GM18867 (cell line): ENCODE measurements at regions not wholly inside any gene's neighbourhood (a gene's known extent, or its start where the extent isn't known, plus 50 kb on each side); places are given as distances from the start of the nearest gene placed in this dataset.

Experiments used
- ATAC-seq: cut with Tn5 transposase; IDR thresholded peaks from one replicate; pipeline ENCODE4 v1.9.1; 2021; ENCODE audit warnings: mild to moderate bottlenecking, moderate library complexity; ENCODE audit not compliant: unreplicated experiment

DNA sequence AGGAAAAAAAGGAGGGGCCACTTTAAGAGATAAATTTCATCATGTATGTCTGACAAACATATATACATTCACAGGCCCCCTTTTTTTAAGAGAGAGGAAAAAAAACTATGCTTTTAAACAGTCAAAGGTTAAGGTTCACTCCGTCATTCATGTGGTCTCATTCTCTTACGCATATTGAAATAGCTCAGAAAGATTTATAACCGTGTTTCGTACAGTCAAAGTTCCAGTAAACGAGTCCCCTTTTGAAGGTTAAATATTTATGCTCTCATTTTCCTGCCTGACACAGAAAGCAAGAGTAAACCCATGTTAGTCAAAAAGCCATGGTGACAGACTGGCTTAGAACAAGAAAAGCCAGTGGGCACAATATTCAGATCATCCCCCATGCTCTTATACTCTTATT lies 248.0 kb upstream of the ARRDC4 start:
- no peak for ATAC-seq

DNA sequence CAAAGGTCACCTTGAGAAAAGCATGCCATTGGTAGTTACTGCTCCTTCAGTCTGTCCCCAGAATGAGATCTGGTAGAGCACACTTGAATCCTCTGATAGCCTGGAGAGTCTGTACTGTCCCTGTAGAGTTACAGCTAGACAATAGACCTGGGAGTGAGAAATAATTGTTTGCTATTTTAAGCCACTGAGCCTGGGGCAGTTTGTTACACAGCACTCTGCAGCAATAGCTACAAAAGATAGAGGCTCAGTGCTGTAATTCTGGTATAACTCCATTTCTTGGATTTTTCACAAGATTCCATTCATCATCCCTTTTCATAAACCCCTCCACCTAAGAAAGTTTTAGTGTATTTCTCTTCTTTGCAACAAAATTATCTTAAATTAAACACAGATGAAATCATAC lies 242.7 kb upstream of the ARRDC4 start:
- no peak for ATAC-seq

DNA sequence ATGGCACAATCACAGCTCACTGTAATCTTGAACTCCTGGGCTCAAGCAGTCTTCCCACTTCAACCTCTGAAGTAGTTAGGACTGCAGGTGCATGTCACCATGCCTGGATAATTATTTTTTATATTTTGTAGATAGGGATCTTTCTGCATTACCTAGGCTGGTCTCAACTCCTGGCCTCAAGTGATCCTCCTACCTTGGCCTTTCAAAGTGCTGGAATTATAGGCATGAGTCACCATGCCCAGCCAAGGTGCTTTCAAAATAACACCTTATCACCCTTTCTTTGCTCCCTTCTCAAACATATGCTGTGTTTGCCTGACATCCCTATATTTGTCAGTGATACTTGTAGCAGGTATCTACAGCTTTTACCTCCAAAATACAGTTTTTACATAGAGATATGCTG lies 242.0 kb upstream of the ARRDC4 start:
- ATAC-seq = no peak

DNA sequence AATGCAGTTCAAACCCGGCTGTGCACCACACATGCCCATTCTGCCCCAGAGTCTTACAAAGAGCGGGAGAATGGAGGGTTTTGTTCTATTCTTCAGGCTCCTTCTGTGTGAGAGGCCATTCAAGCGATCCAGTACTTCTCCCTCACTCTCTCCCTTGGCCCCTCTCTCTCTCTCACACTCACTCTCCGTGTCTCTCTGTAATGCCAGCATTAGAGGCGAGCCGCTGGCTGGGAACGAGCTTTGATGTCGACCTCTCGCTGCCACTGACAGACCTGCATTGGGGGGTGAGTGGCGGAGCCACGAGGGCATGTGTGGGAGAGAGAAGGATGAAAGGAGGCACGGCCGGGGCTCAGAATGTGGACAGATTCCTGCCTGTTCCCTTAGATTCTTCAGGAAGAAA lies 231.7 kb upstream of the ARRDC4 start:
- no peak for ATAC-seq

DNA sequence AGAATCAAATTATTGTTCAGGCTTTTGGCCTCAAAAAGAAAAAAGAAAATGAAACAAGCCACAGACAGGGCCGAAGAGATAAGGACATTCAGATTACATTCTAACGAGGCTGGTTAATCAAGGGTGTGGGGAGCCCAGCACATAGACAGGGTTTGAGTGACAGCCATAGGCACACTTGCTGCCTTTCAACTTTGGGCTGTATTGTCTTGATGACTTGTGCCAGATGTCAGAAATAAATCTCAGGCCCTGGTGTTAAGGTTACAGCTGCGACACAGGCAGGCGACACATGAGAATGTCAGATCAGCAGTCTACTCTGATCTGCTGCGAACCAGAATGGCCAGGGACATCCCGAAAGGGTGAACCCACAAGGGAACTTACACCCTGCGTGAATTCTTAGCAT lies 231.2 kb upstream of the ARRDC4 start:
- ATAC-seq = no peak

DNA sequence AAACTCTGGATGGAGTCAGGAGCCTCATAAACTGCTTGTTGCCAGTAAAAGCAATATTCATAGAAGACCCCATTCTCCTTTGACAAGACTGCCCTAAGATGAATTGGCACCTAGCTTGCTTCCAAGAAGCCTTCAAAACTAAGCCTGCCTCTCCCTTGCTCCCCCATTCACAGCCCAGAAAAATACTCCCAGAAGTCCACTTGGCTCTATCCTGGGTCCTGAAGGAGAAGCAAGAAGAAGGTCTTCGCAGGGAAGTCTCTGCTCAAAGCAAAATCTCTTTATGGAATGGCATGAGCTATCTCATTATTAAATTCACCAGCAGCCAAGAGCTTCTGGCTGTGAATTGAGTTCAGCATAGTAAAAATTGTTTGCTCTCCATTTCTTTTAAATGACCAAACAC lies 230.2 kb upstream of the ARRDC4 start:
- no peak for ATAC-seq

DNA sequence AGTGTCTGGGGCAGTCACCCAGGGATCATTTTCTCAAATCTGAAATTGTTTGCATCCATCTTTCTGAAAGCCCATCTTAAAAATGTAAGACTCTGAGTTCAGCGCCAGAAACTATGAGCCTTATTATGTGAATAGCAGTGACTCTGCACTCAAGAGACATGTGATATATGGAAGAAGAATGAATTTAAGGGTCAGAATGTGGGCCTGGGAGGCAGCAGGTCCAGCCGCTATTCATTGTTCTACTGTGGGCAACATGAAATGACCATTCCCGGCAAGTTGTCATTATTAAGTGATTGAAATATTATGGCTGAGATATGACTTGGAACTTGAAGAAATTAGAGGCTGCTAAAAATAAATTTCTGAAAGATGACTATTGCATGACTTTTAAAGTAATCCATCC lies 228.6 kb upstream of the ARRDC4 start:
- no peak for ATAC-seq

DNA sequence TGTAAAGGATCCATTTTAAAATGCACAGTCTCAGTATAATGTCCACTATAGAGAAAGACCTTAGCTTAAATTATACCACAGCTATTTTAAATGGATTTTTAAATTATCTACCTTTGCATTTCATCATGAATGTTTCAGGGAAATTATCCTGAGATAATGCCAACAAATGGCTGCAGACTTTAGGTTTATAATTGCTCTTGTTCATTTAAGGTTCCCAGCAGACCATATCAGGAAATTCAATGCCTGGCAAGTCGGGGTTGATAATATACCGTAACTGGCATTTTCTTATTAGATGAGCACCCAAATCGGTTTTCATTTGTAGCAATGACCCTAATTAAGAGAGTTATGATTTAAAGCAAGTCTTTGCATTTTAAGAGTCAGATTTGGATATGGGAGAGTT lies 227.1 kb upstream of the ARRDC4 start:
- no peak for ATAC-seq

DNA sequence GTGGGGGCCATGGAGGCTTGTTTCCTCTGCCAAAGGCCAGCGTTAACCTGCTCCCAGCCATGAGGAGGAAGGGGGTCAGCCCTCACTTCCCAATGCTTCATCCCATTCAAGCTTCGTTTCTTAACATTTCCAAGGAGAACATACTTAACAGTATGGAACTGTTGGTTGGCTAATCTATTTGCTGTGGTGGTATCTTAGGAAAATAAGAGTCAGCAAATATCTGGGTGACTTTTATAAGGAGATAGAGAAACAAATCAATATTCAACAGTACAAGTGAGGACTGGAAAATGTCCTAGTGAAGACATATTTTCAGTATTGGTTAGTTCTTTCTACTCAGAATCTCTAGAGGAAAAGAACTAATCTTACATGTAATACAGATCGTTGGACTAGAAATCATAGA lies 223.8 kb upstream of the ARRDC4 start:
- ATAC-seq = no peak

DNA sequence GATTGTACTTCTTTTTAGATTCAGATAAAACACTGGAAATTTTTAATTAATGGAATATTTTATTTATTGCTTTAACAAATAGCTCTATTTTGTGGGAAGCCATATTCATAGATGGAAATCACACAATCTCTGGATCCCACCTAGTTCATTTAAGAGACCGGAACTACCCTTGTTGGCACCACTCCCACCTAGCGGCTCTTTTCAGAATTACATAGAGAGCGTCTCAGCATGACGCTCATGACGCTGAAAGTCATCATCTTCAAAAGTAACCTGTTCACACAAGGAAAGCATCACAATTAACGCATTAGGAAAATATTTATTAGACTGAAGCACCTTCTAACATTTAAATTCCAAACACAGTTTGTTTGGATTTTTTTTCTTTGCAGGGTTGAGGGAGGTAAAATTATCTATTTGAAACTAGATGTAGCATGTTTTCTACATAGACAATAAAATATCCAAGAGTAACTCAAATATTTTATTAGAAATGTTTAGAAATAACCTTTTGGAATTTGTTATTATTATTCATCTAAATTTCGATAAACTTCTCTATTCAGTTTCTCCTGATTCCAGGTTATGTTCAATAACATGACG lies 214.9 kb upstream of the ARRDC4 start:
- peak; percentile 86 for ATAC-seq

DNA sequence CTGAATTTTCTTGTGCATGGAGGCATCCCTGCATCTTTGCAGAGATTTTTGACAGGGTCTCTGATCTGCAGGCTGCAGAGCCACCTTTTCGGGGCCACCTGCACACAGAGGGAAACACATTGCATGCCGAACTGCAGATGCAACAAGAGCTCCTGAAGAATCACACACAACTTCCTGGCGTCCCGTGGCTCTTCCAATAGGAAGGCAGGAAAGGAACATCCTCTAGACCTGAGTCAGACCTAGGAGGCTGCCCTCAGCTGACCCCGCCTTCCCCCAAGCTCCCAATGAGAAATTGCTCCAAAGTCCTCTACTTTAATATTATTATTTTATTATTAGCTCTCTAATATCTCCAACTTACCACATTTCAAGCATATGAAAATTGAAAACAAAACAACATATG lies 213.2 kb upstream of the ARRDC4 start:
- no peak for ATAC-seq

DNA sequence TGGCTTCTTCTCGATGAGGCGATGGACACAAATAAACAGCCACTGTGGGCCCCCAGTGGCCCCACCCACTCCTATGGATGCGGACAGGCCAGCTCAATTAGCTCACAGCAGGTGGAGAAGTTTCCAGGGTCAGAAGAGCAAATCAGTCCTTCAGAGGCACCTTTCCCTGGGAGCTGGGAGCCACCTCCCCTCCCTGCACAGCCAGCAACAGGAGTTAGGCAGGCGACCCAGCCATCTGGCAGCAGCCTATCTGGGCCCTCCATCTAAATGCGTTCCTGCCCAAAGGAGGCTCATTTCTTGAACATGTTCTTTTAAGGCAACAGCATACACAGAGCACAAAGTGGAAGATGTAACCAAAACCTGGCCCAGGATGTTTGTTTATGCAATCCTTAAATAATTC lies 211.9 kb upstream of the ARRDC4 start:
- no peak for ATAC-seq

DNA sequence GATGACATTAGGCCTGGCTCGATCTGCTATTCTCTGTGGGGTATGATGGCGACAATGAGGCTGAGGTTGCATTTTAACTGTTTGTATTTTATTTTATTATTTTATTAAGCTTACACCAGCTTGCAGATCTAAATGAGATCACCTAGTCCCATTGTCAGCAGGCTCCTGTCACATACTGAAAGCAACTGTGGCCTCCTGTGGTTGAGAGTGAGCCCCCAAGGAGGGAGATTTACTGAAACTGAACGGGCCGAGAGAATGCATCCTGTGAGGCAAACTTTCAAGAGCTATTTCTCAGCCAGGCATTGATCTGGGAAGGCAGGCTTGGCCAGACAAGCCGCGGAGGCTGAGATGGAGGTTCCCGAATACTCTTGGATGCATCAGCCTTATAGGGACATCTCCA lies 210.4 kb upstream of the ARRDC4 start:
- no peak for ATAC-seq

DNA sequence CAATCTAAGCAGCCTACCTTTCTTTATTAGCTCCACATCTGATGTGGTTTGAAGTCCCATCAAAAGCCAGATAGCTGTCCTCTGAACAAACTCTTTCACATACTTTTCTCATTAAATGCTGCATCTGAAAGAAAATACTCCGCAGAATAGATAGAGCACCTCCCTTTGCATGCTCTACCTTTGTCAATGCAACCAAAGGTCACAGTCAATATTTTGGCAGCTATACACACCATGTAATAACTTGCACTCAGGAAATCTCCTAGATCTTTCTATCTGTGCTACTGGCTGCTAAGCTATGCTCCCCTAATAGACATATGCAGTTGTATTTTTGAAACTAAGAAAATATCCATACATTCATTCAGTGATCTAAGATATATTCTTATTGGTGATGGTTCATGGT lies 204.8 kb upstream of the ARRDC4 start:
- no peak for ATAC-seq

DNA sequence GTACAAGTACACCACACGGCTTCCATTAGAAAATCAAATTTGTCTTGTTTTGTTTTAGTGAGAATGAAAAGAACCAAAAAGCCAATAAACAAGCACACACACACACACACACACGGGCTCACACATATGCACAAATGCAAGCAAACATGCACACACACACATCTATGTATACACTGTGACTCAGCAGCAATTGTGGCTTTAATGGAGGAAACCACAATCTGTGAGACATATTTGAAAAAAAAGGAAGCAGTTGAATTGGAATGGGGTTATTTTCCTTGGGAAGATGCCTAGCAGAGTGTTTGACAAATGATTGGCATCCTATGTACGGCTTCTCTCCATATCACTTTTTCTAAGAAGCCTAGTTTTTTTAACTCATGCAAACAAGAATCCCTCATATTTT lies 201.1 kb upstream of the ARRDC4 start:
- ATAC-seq = no peak

DNA sequence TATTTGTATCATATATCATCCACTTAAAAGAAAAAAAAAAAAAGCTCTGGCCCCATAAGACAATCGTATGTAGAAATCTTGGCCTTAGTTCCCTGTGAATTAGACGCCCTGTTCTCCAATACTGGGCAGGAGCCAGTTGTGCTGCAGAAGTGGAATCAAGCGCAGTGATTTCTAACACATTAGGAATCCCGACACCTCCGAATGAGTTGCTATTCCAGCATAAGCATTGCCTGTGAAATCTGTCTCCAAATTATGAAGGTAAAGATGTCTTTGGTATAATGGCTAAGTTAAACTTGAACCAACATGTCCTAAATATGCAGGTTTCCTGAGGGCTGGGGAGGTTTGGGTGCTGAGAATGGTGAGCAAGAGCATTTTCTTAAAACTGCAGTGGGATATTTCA lies 199.4 kb upstream of the ARRDC4 start:
- no peak for ATAC-seq

DNA sequence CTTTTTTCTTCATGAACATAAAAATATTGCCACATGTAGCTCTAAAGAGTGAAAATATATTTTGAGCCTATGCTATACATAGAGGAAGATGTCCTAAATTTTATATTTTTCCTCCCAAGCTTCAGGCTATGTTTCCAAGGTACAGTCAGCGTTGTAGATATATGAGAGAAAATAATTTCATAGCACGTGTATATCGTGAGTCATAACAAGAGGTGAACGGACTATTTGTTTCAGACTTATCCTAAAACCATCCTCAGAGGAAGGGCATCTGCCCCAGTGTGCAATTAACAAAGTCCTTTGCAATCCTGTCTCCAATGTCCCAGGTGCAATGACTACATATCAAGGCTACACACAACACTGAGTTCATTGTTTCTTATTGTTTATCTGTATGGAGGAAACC lies 177.3 kb upstream of the ARRDC4 start:
- ATAC-seq = no peak

DNA sequence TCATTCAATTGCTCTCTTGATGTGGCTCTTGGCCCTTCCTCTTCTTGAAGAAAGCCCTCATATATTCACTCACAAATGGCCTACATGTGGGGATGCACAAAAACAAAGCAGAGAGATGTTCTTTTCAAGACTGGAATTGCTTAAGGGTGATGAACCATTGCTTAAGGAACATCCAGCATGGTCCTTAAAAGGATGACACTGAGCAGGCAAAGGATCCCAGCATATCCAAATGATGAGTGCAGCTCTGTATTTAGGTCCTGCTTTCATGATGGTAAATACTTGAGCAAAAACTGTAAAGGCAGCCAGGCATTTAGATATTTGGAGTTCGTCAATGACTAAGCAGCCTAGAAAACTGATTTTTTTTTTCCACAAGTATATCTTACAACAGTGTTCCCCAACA lies 173.8 kb upstream of the ARRDC4 start:
- ATAC-seq = no peak

DNA sequence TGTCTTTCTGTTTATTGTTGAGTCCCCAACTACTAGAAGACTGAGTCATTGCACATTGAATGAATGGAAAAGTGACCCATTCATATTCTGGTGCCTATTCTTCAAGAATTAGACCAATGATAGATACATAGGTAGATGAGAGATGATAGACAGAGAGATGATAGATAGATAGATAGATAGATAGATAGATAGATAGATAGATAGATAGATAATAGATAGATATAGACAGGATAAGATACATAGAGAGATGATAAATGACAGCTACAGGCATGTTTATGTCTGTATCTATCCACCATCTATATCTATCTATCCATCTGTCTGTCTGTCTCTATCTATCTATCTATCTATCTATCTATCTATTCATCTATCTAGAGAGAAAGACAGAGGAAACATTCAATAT lies 170.3 kb upstream of the ARRDC4 start:
- no peak for ATAC-seq

DNA sequence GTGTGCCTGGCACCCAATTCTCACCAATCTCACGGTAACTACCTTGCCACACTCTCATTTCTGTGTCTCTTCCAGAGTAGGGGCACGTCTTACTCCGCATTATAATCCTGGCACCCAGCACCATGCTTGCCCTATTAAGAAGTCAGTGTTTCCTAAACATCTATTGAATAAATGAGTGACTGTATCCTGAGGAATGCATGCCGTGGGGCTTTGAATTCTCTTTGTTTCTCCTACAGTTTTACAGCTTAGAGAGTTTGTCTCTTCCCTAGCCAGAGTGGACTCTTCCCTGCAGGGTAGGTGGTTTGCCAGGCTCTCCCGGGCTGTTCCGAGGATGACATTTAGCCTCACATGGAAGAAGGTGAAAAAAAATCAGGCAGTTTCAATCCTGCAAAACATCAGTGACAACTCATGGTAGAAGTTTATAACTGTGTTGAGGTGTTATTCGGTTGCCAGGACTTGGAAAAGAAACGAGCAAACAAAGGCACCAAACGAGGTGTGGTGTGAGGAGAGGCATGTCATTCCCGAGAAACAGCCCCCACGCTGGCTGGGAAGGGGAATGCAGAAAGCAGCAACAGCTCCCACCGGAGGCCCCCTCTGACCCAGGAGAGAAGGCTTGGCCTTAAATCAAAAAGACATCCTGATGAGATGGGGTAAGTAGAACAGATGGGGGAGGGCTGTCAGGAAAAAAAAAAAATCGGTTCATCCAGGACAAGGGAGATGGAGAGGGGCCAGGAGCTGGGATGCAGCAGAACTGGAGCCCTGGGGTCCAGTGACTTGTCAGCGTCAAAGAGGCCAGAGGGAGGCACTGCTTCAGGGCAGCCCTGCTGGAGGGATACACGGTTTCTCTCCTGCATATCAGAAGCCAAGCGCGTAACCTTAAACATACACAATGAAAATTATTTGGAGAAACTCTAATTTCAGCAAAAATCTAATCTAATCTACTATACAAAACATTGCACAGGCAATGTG lies 168.4 kb upstream of the ARRDC4 start:
- ATAC-seq = no peak

DNA sequence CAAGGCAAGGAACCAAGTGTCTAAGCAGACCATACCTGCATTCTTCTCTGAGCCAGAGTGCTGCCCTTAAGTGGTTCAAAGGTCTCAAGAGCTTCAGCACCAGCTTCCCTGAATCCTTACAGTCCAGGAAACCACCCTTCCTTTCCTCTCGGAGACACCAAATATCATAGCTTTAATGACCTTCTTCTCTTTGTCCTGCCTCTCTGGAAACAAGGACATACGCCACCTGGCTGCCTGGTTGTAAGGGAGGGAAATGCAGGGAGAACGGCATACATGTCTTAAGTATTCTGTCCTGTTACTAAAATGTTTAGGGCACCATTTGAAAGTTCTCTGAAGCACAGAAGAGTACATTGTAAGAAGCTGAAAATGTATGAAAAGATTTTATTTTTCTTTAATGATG lies 155.6 kb upstream of the ARRDC4 start:
- ATAC-seq = no peak

DNA sequence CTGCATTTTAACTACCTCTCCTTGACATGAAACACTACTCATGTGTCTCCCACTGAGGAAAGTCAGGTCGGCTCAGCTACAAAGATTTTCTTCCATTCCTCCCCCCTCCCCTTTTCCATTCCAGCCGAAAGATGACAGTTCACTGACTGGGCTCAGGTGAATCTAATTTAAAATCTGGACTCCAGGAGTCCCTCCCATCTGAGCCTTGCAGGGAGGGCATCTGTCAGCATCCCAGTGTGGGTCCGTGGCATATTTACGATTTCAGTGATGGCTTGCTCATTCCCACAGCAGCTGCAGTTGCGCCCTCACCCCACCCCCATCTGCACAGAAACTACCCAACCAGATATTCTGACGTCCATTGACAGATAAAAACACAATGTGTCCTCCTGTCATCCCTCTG lies 153.7 kb upstream of the ARRDC4 start:
- no peak for ATAC-seq

DNA sequence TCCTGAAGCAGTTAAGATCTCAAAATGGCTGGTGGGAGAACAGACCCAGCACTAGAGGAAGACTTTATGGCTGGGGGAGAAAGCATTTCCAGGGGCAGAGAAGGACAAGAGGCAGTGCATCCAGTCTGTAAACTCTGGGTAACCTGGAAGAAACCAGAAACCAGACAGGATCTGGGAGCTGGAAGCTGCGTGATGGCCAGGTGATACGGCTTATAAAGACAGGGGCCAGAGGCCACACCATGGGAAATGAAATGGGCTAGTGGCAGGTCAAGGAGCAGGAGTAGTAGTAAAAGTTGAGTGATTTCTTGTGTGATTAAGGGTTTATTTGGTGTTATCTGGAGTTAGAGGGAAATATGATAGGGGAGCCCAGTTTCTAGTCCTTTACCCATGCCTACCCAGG lies 144.7 kb upstream of the ARRDC4 start:
- no peak for ATAC-seq
